Fibroblast of lung (primary cell): ENCODE measurements at regions not wholly inside any gene's neighbourhood (a gene's known extent, or its start where the extent isn't known, plus 50 kb on each side); places are given as distances from the start of the nearest gene placed in this dataset.

Experiments
- EZH2 ChIP-seq: IDR thresholded peaks from 2 replicates; pipeline ENCODE4 v1.5.1; 2012; ENCODE audit warnings: low read length, control low read depth, mild to moderate bottlenecking; ENCODE audit errors: missing control alignments
- TF ChIP-seq, protein P1 (sequence below), 2 donors: IDR thresholded peaks in 1 of 2; conservative IDR thresholded peaks in 1 of 2; 1 replicate in 1 of 2; 2 replicates in 1 of 2; pipeline ENCODE4 v1.5.1; 2011 to 2012; ENCODE audit warnings: low read length in 2 of 2, control low read depth in 1 of 2, inconsistent platforms in 1 of 2, low read depth in 1 of 2, mild to moderate bottlenecking in 1 of 2

- TF ChIP-seq, protein P1, sequence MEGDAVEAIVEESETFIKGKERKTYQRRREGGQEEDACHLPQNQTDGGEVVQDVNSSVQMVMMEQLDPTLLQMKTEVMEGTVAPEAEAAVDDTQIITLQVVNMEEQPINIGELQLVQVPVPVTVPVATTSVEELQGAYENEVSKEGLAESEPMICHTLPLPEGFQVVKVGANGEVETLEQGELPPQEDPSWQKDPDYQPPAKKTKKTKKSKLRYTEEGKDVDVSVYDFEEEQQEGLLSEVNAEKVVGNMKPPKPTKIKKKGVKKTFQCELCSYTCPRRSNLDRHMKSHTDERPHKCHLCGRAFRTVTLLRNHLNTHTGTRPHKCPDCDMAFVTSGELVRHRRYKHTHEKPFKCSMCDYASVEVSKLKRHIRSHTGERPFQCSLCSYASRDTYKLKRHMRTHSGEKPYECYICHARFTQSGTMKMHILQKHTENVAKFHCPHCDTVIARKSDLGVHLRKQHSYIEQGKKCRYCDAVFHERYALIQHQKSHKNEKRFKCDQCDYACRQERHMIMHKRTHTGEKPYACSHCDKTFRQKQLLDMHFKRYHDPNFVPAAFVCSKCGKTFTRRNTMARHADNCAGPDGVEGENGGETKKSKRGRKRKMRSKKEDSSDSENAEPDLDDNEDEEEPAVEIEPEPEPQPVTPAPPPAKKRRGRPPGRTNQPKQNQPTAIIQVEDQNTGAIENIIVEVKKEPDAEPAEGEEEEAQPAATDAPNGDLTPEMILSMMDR (conservative IDR thresholded peaks at IDR 0.05 in 1 of 2, IDR thresholded peaks at IDR 0.05 in 1 of 2; ENCODE audit: low read depth in 1 of 2, low read length in 2 of 2) = no peak
- TF ChIP-seq EZH2 = no peak
Observed at GRCh38 chr6:98036344-98036923, 753.4 kb upstream of the MMS22L start.
